ENCODE measurements at regions not wholly inside any gene's neighbourhood (a gene's known extent, or its start where the extent isn't known, plus 50 kb on each side); places are given as distances from the start of the nearest gene placed in this dataset.

GRCh38 chr5:167897371-167897770 is 394.1 kb upstream of the WWC1 start:
- no peak for TF ChIP-seq CTCF (IDR thresholded peaks at IDR 0.05; ENCODE audit: low read depth, low read length, missing control alignments)
- no peak for DNase-seq (ENCODE audit: extremely low read depth, low read depth)
- no peak overlapping the region for H3K4me3 ChIP-seq (replicated peaks; ENCODE audit: low read depth, low read length)

DNA sequence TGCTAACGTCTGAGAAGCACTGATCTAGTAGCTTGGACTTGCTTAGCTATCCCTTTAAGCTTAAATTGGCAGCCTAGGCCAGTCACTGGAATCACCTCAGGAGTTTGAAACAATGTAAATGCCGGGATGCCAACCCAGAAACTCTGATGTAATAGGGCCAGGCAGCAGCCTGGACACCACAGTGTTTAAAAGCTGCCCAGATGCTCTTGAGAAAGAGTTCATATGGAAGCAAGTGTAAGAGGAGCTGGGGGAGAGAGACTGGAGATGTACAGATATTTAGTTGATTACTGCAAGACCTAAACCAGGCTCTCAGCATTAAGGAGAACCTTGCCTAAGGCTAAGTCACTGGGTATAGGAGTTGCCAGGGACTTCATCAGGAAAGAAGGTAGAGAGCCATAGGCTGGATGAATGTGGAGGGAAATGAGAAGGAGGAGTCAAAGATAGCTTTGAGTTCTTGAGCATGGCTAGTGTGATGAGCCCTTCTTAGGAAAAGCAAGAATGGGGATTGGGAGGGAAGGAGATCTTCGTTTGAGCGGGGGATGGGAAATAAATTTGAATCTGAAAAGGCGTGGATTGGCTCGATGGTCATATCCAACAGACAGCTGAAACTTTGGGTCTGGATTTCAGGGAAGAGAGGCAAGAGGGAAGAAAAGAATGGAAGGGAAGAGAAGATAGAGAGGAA is 392.9 kb upstream of the WWC1 start:
- no peak for TF ChIP-seq CTCF (IDR thresholded peaks at IDR 0.05; ENCODE audit: low read depth, low read length, missing control alignments)
- no peak overlapping the region for H3K4me3 ChIP-seq (replicated peaks; ENCODE audit: low read depth, low read length)
- DNase-seq (ENCODE audit: extremely low read depth, low read depth): no peak

DNA sequence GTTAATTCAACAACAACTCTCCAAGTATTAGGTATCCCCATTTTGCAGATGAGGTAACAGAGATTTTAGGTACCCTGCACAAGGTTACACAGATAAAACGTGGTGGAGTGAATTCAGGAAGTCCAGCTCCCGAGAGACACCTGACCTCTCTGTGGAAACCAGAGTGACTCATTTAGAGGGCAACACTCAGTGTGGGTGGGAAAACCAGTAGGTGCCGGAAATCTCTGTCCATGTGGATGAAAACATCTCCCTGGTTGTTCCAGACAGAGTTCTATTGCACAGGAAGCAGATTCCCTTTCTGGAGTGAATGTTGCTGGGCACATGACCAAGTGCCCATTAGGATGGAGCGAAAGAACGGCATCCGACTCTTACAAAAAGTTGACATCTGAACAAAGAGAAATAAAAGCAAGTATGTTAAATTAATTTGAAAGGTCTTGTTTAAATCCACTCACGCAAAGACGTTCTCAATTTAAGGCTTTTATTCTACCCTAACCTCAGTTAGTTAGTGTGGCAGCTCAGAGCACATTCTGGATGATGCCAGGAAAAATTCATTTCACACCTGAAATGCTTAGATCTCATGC is 391.9 kb upstream of the WWC1 start:
- H3K4me3 ChIP-seq (replicated peaks; ENCODE audit: low read depth, low read length): no peak overlapping the region
- TF ChIP-seq CTCF (IDR thresholded peaks at IDR 0.05; ENCODE audit: low read depth, low read length, missing control alignments): no peak
- peak; percentile 20 for DNase-seq (ENCODE audit: extremely low read depth, low read depth)

GRCh38 chr5:167900340-167900935 is 391.0 kb upstream of the WWC1 start:
- DNase-seq (ENCODE audit: extremely low read depth, low read depth): no peak
- H3K4me3 ChIP-seq (replicated peaks; ENCODE audit: low read depth, low read length): no peak overlapping the region
- no peak for TF ChIP-seq CTCF (IDR thresholded peaks at IDR 0.05; ENCODE audit: low read depth, low read length, missing control alignments)

- TF ChIP-seq CTCF (IDR thresholded peaks at IDR 0.05; ENCODE audit: low read depth, low read length, missing control alignments): no peak
- no peak for DNase-seq (ENCODE audit: extremely low read depth, low read depth)
- no peak overlapping the region for H3K4me3 ChIP-seq (replicated peaks; ENCODE audit: low read depth, low read length)
Measured at GRCh38 chr5:167902298-167902697, 389.1 kb upstream of the WWC1 start.

GRCh38 chr5:167903243-167903642 is 388.2 kb upstream of the WWC1 start:
- TF ChIP-seq CTCF (IDR thresholded peaks at IDR 0.05; ENCODE audit: low read depth, low read length, missing control alignments): no peak
- DNase-seq (ENCODE audit: extremely low read depth, low read depth): no peak
- H3K4me3 ChIP-seq (replicated peaks; ENCODE audit: low read depth, low read length): no peak overlapping the region
